IMR-90 (cell line): ENCODE measurements at regions not wholly inside any gene's neighbourhood (a gene's known extent, or its start where the extent isn't known, plus 50 kb on each side); places are given as distances from the start of the nearest gene placed in this dataset.

Experiments used
- ATAC-seq: fragments of 200-7000 bp; cut with Tn5 transposase; 2 replicates; pipeline ENCODE4 v1.9.1; 2020; ENCODE audit warnings: low read depth, mild to moderate bottlenecking, moderate library complexity
- BruUV-seq: library from RNA; stranded (reverse); fragments of 400-500 nt; replicated peaks from 2 replicates; lab custom pipeline; 2021; lab: Mats Ljungman, UMichigan
- CTCF ChIA-PET: fragments of 300-600 bp; formaldehyde crosslinking; extraction: SDS; loops from one replicate; lab custom pipeline; 2021; ENCODE audit warnings: antibody characterized with exemption; lab: Yijun Ruan, JAX
- POLR2A ChIA-PET: fragments of 300-600 bp; sonication (Branson Sonifier 250); formaldehyde crosslinking; loops from one replicate; lab custom pipeline; 2022; ENCODE audit warnings: antibody characterized with exemption; ENCODE audit not compliant: unreplicated experiment; lab: Charles Lee
- DNase-seq: peaks from one replicate; pipeline ENCODE4 v3.0.0; 2013
- H2AFZ ChIP-seq: replicated peaks from 2 replicates; pipeline ENCODE3; 2013; ENCODE audit warnings: low read length, mild to moderate bottlenecking; ENCODE audit not compliant: poor library complexity
- H2AK5ac ChIP-seq: 2 replicates; pipeline ENCODE4 v1.6.1; 2013; ENCODE audit warnings: low read depth, low read length, inconsistent platforms
- H2AK9ac ChIP-seq: replicated peaks from 2 replicates; pipeline ENCODE3; 2013; ENCODE audit warnings: mild to moderate bottlenecking, low read depth, low read length, moderate library complexity; ENCODE audit not compliant: poor library complexity
- H2BK120ac ChIP-seq: 2 replicates; pipeline ENCODE4 v1.6.1; 2013; ENCODE audit warnings: low read depth, low read length, inconsistent platforms
- H2BK15ac ChIP-seq: 3 replicates; pipeline ENCODE4 v1.6.1; 2013; ENCODE audit warnings: low read depth, low read length, inconsistent platforms
- H2BK20ac ChIP-seq: 2 replicates; pipeline ENCODE4 v1.6.1; 2013; ENCODE audit warnings: low read depth, mild to moderate bottlenecking, inconsistent platforms, low read length, moderate library complexity
- H2BK5ac ChIP-seq: 2 replicates; pipeline ENCODE4 v1.6.1; 2013; ENCODE audit warnings: mild to moderate bottlenecking, low read depth, low read length, inconsistent platforms; ENCODE audit not compliant: poor library complexity, severe bottlenecking
- H3K14ac ChIP-seq: replicated peaks from 2 replicates; pipeline ENCODE4 v1.6.1; 2013; ENCODE audit warnings: low read depth, low read length, inconsistent platforms
- H3K18ac ChIP-seq: 2 replicates; pipeline ENCODE4 v1.6.1; 2013; ENCODE audit warnings: low read depth, low read length, control low read depth
- H3K23ac ChIP-seq: 2 replicates; pipeline ENCODE4 v1.6.1; 2013; ENCODE audit warnings: low read depth, low read length, inconsistent platforms
- H3K27ac ChIP-seq: 2 replicates; pipeline ENCODE4 v1.5.1; 2013; ENCODE audit warnings: mild to moderate bottlenecking, control low read depth, low read length; ENCODE audit not compliant: insufficient read depth
- H3K27me3 ChIP-seq: 2 replicates; pipeline ENCODE4 v1.6.1; 2013; ENCODE audit warnings: low read length; ENCODE audit not compliant: control insufficient read depth, insufficient read depth
- H3K36me3 ChIP-seq: 2 replicates; pipeline ENCODE4 v1.6.1; 2013; ENCODE audit warnings: low read length, mixed read lengths; ENCODE audit not compliant: control insufficient read depth, insufficient read depth
- H3K4ac ChIP-seq: 2 replicates; pipeline ENCODE4 v1.6.1; 2013; ENCODE audit warnings: low read depth, low read length, inconsistent platforms
- H3K4me1 ChIP-seq: 2 replicates; pipeline ENCODE4 v1.6.1; 2013; ENCODE audit warnings: low read length, mixed read lengths; ENCODE audit not compliant: control insufficient read depth, insufficient read depth
- H3K4me2 ChIP-seq: 2 replicates; pipeline ENCODE4 v1.6.1; 2013; ENCODE audit warnings: low read depth, mild to moderate bottlenecking, control low read depth, low read length, moderate library complexity
- H3K4me3 ChIP-seq: 2 replicates; pipeline ENCODE4 v1.5.1; 2013; ENCODE audit warnings: low read depth, mild to moderate bottlenecking, control low read depth, low read length, moderate library complexity; ENCODE audit not compliant: insufficient read depth
- H3K56ac ChIP-seq: 2 replicates; pipeline ENCODE4 v1.6.1; 2013; ENCODE audit warnings: low read length, inconsistent platforms; ENCODE audit not compliant: insufficient read depth; ENCODE audit errors: extremely low read depth
- H3K79me1 ChIP-seq, 2 experiments: 2 replicates each; pipeline ENCODE4 v1.6.1; 2013; ENCODE audit warnings: low read length in 2 of 2, inconsistent platforms in 1 of 2, low read depth in 1 of 2
- H3K9ac ChIP-seq: 2 replicates; pipeline ENCODE4 v1.6.1; 2013; ENCODE audit warnings: low read depth, low read length, control low read depth
- H3K9me1 ChIP-seq: 2 replicates; pipeline ENCODE4 v1.6.1; 2013; ENCODE audit warnings: low read length, inconsistent platforms; ENCODE audit not compliant: insufficient read depth
- H3K9me3 ChIP-seq: 2 replicates; pipeline ENCODE4 v1.6.1; 2013; ENCODE audit warnings: low read length; ENCODE audit not compliant: control insufficient read depth, insufficient read depth
- H4K20me1 ChIP-seq: 2 replicates; pipeline ENCODE4 v1.6.1; 2013; ENCODE audit warnings: low read length, inconsistent platforms; ENCODE audit not compliant: insufficient read depth
- H4K5ac ChIP-seq: 2 replicates; pipeline ENCODE4 v1.6.1; 2013; ENCODE audit warnings: mild to moderate bottlenecking, low read depth, low read length, control low read depth
- H4K8ac ChIP-seq, 2 experiments: 2 replicates each; pipeline ENCODE4 v1.6.1; 2013; ENCODE audit warnings: low read depth in 2 of 2, low read length in 2 of 2, control low read depth in 1 of 2, inconsistent platforms in 1 of 2
- H4K91ac ChIP-seq: 2 replicates; pipeline ENCODE4 v1.6.1; 2013; ENCODE audit warnings: low read depth, low read length, inconsistent platforms; ENCODE audit not compliant: insufficient read depth
- CHD1 ChIP-seq: IDR thresholded peaks from 2 replicates; pipeline ENCODE4 v1.6.1; 2012; ENCODE audit warnings: low read depth, low read length, improper control_type of control experiment
- FOS ChIP-seq: fragments of 150-350 bp; IDR thresholded peaks from 2 replicates; pipeline ENCODE4 v1.6.1; 2016; ENCODE audit warnings: low read depth, low read length
- MAFK ChIP-seq: IDR thresholded peaks from 2 replicates; pipeline ENCODE4 v1.6.1; 2012; ENCODE audit warnings: low read depth, low read length, improper control_type of control experiment
- POLR2A ChIP-seq: IDR thresholded peaks from 2 replicates; pipeline ENCODE4 v1.6.1; 2012; ENCODE audit warnings: mild to moderate bottlenecking, low read depth, low read length
- RAD21 ChIP-seq: IDR thresholded peaks from 2 replicates; pipeline ENCODE4 v1.6.1; 2012; ENCODE audit warnings: low read length, improper control_type of control experiment
- RCOR1 ChIP-seq: IDR thresholded peaks from 2 replicates; pipeline ENCODE4 v1.6.1; 2012; ENCODE audit warnings: mild to moderate bottlenecking, low read length, improper control_type of control experiment; ENCODE audit not compliant: insufficient replicate concordance
- USF2 ChIP-seq: fragments of 150-350 bp; IDR thresholded peaks from 2 replicates; pipeline ENCODE4 v1.6.1; 2017; ENCODE audit warnings: mild to moderate bottlenecking, antibody characterized with exemption, low read length, low read depth
- WGBS, 2 experiments: methylation state at CpG; one replicate each; pipeline versions ENCODE4 v1.1.5 to v1.1.7; 2013; ENCODE audit warnings: missing lambda C conversion rate in 2 of 2; ENCODE audit not compliant: insufficient read length in 1 of 2; ENCODE audit errors: extremely low coverage in 2 of 2; 5-methylcytosine and 5-hydroxymethylcytosine counted together
- dilution Hi-C: fragments of 300-500 bp; cut with HindIII; formaldehyde crosslinking; loops from one replicate; pipeline ENCODE4 v1.14.3; 2018; ENCODE audit warnings: low sequenced_read_pairs; ENCODE audit not compliant: unreplicated experiment
- in situ Hi-C: fragments of 300-500 bp; cut with MboI; formaldehyde crosslinking; loops from 3 replicates; pipeline ENCODE4 v1.14.3; 2019; ENCODE audit warnings: low sequenced_read_pairs, inconsistent platforms, mixed read lengths
- intact Hi-C: fragments of 100-400 bp; cut with micrococcal nuclease; formaldehyde crosslinking; loops from 2 replicates; pipeline ENCODE4 v1.10.0; 2022

GRCh38 chr6:145254649-145255401 is 480.5 kb downstream of the EPM2A start:
- Histone ChIP-seq H3K18ac (no peak overlapping the region), H4K5ac (no peak overlapping the region), H3K9me3 (peaks cover 4% of the 10 kb centered on the region; the same call in 1 of the 2 replicates), H3K9ac (no peak overlapping the region), H2AFZ (no peak overlapping the region), H3K4me3 (no peak overlapping the region), H3K4ac (no peak overlapping the region), H2BK15ac (no peak overlapping the region), H3K27ac (no peak overlapping the region), H4K20me1 (no peaks in the 10 kb centered on the region), H3K14ac (no peak overlapping the region), H3K4me1 (no peaks in the 10 kb centered on the region; the same call in 1 of the 2 replicates), H2AK9ac (no peak overlapping the region), H2BK20ac (no peak overlapping the region), H2BK5ac (no peak overlapping the region), H3K9me1 (no peaks in the 10 kb centered on the region), H3K56ac (no peak overlapping the region), H2BK120ac (no peak overlapping the region), H3K4me2 (no peak overlapping the region), H3K79me1 (no peaks in the 10 kb centered on the region), H3K23ac (no peak overlapping the region), H2AK5ac (no peak overlapping the region), H3K27me3 (no peaks in the 10 kb centered on the region), H4K8ac (no peak overlapping the region), H3K36me3 (no peaks in the 10 kb centered on the region), H4K91ac (no peak overlapping the region)
- DNase-seq (no peak), ATAC-seq (no peak)
- 100% methylated on average over 1 of the region's 5 CpGs; no CpG with 5 or more reads in 1 of the 2 experiments for WGBS, 2 experiments
- TF ChIP-seq USF2 = no peak
- no peak for TF ChIP-seq RCOR1
- no peak for TF ChIP-seq POLR2A
- no peak for TF ChIP-seq MAFK
- no peak for TF ChIP-seq CHD1
- no peak for TF ChIP-seq RAD21
- no peak for TF ChIP-seq FOS
- ChIA-PET POLR2A (no interaction called here), CTCF (no interaction called here)
- in situ Hi-C loops (no loop called here), dilution Hi-C loops (no loop called here), intact Hi-C loops (no loop called here)
- BruUV-seq = no TSS peak
